ENCODE measurements at regions not wholly inside any gene's neighbourhood (a gene's known extent, or its start where the extent isn't known, plus 50 kb on each side); places are given as distances from the start of the nearest gene placed in this dataset.

- no peak for TF ChIP-seq EZH2 (IDR thresholded peaks at IDR 0.05; ENCODE audit: borderline replicate concordance, insufficient read depth, low read length, poor library complexity, severe bottlenecking)
- no peak for TF ChIP-seq POLR2AphosphoS5 (IDR thresholded peaks at IDR 0.05)
- TF ChIP-seq, protein P1, sequence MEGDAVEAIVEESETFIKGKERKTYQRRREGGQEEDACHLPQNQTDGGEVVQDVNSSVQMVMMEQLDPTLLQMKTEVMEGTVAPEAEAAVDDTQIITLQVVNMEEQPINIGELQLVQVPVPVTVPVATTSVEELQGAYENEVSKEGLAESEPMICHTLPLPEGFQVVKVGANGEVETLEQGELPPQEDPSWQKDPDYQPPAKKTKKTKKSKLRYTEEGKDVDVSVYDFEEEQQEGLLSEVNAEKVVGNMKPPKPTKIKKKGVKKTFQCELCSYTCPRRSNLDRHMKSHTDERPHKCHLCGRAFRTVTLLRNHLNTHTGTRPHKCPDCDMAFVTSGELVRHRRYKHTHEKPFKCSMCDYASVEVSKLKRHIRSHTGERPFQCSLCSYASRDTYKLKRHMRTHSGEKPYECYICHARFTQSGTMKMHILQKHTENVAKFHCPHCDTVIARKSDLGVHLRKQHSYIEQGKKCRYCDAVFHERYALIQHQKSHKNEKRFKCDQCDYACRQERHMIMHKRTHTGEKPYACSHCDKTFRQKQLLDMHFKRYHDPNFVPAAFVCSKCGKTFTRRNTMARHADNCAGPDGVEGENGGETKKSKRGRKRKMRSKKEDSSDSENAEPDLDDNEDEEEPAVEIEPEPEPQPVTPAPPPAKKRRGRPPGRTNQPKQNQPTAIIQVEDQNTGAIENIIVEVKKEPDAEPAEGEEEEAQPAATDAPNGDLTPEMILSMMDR (IDR thresholded peaks at IDR 0.05; ENCODE audit: poor library complexity, severe bottlenecking) = no peak
Observed at GRCh38 chr5:5838493-5838892, 416.0 kb downstream of the ICE1 start.

All from neural cell (in vitro differentiated cells).